HG03045 (cell line): ENCODE measurements at regions not wholly inside any gene's neighbourhood (a gene's known extent, or its start where the extent isn't known, plus 50 kb on each side); places are given as distances from the start of the nearest gene placed in this dataset.

Experiments
- ATAC-seq: cut with Tn5 transposase; IDR thresholded peaks from one replicate; pipeline ENCODE4 v1.9.1; 2021; ENCODE audit warnings: mild to moderate bottlenecking, moderate library complexity; ENCODE audit not compliant: unreplicated experiment

DNA sequence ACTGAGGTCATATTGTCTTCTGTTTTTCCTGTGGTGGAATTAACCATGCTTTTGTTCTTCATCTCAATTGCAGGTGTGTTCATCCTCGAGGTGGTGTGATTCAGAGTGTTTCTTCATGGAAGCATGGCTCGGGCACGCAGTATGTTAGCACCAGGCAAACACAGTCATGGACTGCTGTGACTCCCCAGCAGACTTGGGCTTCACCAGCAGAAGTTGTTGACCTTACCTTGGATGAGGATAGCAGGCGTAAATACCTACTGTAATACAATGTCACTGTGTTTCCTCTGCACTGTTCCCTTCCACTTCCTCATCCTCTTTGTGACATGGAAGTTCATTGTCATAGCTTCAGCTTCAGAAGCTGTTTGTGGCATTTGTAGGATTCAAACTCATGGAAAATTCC, 158.7 kb downstream of the HAUS1 start:
- no peak for ATAC-seq

DNA sequence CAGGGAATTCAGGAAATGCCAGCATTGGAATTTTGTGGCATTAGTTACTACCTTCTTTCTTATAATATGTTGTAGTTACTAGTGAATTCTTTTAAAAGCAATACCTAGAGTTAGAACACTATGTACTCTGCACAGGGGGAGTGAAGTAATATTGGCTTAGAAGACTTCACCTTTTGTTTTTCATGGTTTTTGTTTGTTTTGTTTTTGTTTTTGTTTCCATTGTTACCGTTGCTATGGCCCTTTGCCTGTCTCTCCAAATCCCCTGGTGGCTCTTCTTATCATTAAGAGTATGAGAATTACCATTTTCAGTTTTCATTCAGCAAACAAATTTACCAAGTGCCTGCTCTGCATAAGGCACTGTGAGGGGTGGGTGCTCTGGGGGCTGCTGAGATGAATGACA, 160.1 kb downstream of the HAUS1 start:
- ATAC-seq, result no peak

DNA sequence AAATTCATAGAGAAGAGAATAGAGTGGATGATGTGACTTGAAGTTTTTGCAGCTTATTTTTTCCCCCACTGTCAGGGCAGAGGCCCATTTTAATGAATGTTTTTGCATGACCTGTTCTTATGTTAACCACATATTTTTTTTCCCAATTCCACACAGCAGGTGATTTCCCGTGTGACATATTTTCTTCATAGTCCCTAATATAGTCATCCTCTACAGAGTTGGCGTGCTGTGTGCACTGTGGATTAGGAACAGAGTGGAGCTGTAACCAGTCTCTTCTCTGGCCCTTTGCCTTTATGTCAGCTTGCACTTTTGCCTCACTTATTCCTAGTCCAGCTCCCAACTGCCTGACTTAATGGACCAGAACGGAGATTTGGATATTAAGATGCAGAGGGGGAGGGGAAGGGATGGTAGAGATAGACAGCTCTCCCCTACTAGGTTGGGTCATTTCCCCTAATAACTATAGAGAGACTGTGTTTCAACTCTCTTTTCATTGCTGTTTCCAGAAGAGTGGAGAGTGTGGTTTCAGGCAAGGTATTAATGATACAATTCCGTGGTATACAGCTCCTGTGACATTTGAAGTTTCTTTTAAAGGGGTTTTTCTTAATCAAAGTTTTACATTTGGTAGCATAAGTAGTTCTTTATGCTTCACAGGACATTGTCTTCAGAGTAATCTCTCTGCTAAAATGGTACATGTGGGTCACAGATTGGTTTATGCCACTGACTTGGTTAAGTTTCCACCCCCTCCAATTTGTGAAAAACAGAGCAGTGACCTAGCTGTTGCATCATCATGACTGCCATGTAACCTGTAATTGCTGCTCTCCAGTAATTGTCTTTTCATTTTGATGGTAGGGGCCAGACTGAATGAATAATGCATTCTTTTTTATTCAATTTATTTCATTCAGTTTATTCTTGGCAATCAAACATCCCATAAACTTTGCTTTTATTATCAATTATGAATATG, 161.3 kb downstream of the HAUS1 start:
- no peak for ATAC-seq

DNA sequence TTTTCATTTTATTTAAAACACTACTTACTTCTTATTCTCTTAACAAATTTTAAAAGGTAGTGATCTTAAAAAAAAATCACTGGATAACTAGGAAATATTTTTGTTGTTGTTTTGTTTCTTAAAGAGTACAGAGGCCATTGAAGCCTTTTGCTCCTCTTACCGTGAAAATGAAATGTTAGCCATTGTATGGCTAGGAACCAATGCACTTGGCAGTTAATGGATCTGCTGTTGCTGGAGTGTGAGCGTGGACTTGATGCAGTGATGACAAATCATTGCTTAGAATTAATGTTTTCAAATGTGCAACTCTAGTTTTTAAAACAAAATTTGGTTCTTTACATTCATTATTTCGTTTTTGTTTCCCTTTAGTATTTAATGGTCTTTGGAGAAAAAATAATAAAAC, 162.3 kb downstream of the HAUS1 start:
- no peak for ATAC-seq

DNA sequence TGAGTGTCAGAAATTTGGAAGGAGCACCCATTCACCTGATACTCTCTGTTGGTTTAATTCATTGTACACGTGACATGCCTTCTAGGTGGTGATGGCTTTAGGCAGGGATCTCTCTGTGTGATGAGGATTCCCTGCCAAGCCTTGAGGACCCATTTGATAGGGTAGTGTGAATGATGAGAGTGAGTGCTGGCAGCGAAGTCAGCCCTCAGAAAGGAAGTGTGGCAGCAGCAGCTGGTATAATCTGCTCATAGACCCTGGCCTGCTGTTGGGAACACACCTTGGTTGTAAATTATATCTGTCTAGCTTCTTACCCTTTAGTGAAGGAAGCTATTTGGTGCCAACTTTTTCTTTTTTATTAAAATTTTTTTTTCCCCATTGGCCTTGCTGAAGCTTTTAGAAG, 164.5 kb downstream of the HAUS1 start:
- no peak for ATAC-seq

DNA sequence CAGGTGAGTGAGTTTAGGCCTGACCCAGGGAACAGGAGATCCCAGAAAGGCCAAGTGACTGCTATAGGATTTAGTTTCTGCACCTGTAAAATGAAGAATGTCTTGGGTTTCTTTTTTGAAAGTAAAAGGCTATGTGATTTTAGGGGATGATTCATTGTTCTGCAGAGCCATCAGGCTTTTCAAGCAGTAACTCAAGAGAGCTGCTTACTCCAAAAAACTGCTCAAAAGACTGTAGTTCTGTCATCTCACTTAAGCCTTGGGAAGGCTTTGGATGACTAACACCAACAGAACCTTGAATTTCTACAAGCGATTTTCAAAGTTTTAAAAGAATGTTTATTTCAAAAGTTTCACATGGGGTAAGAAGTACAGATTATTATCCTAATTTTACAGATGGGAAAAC, 165.1 kb downstream of the HAUS1 start:
- no peak for ATAC-seq

DNA sequence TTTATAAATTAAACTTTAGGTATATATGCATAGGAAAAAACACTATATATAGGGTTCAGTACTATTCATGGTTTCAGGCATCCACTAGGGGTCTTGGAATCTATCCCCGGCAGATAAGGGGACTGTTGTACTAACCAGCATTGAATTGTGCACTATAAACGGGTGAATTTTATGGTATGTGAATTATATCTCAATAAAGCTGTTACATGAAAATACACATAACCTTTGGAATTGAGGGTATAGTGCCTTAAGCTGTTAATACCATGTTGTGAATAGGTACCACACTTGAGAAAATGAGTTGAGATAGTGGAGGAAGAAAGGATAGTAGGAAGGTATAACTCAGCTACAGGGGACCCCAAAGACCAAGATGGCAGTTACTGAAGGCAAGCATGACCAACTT, 167.3 kb downstream of the HAUS1 start:
- no peak for ATAC-seq

DNA sequence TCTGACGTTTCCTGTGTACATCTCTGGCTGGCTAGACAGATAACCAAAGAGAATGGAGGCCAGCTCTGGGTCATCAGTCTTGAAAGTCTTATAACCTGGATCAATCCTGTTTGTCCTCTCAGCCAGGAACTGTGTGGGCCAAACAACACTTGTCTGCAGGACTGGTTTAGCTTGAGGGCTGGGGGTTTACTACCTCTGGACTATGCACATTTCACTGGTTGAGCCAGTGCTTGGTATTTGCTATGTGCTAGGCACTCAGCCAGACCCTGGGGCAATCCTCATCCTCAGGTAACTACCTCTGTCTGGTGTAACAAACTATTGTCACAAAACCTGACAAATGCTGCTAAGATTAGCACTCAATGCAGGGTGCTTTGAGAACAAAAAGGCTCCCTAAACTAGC, 169.7 kb downstream of the HAUS1 start:
- ATAC-seq, result no peak

DNA sequence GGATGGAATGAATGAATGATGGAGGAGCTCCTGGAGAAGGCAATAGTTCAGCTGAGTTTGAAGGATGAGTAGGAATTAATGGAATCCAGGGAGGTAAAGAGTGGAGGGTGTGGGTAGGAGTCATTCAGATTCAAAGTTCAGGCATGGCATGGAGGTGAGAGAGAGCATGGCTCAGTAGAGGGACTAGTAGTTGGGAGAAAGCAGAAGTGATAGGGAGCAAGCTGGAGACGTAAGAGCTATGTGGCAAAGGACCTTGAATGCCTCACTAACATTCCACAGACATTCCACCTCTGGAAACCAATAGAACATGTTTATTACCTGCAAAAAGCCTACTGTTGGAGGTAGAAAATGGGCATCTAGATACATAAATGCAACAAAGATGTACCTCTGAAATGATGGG, 170.1 kb downstream of the HAUS1 start:
- ATAC-seq, result no peak

DNA sequence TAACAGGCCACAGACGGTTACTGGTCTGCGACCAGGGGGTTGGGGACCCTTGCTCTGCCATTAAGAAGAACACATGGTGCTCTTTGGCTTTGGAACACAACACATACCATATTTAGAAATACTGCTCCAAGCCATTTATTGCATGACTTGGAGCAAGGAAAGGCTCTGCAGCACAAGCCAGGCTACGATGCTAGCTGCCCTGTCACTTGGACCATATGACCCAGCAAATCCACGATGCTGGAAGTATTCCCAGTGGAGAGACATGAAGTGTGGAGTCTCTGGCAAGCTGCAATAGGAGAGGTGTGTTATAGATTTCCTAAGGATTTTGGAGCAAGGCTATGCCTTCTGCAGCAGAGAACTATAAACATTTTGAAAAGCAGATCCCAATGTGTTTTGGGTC, 171.2 kb downstream of the HAUS1 start:
- ATAC-seq, result no peak

DNA sequence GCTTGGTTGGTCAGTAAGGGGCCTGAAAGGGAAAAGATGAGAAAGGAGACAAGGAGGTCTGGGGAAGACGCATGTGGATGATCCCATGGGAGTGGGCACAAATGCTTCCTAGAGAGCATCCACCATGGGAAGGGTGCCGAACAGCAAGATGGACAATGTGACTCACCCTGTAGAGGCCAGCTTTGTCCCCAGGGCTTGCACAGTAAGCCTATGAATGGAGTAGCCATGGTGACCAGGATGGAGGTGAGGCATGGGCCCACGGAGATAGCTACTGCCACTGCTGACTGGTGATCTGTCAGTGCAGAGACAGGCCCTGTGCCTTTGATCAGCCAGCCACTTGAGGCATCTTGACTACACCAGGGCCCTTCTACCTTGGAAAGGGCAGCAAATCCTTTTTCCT, 172.6 kb downstream of the HAUS1 start:
- no peak for ATAC-seq

DNA sequence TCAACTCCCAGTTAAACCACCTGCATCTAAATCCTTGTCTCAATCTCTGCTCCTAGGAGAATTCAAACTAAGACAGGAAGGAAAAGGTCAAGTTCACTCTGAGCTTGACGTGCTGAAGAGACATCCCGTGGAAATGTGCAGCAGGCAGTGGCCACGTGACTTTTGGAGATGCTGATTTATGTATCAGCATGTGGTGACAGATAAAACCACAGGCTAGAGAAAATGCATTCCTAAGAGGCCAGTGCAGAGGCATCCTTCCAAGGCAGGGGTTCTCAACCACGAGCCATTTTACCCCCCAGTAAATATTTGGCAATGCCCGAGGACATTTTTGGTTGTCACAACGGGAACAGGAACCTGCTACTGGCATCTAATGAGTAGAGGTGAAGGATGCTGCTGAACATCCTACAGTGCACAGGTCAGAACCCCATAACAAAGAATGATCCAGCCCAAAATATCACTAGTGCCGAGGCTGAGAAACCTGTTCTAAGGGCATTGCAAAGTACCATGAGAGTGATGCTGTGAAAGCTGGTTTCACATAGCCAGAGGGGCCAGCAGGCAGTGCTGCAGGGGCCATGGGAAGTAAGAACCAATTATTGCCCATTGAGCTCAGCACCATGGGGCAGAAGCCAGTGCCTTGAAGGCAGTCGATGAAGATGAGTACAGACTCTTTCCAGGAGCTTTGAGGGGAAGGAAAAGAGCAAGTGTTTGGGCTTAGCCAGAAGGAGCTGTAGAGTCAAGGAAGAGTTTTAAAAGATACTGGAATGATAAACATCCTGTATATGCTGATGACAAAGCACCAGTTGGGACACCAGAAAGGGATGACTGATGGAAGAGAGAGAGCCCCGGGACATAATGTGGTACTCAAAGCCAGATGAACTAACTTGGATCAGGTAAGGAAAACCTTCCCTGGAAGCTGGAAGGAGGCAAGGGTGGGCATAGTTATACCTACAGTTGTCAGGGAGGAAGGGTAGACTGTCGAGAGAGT, 174.6 kb downstream of the HAUS1 start:
- ATAC-seq, result no peak

DNA sequence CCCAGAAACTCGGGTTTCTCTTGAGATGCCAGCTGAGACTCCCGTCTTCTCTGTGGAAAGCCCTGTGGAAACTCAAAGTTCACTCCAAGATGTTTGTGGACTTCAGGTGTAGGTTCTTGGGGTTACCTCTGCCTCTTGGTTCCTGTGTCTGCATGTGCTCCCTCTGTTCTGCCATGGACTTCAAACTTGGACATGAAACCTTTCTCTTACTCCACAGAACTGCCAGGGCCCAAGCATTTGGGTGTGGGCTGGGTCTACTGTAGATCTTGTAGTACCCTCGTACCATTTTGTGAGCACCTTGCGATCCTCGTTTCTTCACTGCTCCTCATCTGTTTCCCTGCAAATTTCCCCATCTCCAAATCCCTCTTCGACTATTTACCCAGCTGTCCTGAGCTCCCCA, 175.5 kb downstream of the HAUS1 start:
- no peak for ATAC-seq

DNA sequence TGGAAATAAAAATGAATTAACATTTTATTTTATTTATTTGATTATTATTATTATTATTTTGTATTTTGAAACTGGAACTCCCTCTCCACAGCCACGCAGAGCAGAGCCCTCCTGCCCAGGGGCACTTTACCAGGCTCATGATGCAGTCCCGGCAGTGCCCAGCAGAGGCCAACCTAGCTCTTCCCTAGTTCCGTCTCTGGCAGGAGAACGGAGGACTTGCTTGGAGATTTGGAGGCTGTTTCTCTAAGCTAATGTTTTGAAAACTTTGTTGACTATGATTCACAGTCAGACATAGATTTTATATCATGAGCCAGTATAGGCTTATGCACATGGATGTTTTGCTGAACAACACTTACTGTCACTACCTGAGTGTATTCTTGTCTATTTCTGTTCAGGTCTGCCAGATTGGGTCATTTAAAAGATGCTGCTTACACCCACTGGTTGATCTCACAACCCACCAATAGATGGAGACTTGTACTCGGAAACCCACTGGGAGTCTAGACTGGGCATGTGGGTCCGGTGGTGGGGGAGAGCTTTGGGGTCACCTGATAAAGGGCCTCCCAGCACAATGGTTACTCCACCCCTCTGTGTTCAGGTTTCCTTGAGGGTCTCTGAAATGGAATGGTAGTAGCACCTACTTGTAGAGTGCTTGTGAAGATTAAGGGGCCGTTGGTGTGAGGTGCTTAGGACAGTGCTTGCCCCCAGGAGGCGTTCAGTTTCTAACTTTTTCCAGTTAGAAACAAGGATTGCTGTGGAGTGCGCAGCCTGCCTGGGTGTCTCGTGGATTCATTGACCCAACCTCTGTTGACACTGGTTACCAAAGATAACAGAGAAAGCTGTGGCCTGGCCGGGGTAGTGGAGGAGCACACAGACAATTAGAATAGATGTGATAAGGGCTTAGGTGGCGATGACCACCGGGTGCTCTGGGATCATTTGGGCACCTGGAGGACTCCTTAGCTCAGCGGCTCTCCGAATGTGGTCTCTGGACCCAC, 177.3 kb downstream of the HAUS1 start:
- ATAC-seq, result peak; percentile 61

DNA sequence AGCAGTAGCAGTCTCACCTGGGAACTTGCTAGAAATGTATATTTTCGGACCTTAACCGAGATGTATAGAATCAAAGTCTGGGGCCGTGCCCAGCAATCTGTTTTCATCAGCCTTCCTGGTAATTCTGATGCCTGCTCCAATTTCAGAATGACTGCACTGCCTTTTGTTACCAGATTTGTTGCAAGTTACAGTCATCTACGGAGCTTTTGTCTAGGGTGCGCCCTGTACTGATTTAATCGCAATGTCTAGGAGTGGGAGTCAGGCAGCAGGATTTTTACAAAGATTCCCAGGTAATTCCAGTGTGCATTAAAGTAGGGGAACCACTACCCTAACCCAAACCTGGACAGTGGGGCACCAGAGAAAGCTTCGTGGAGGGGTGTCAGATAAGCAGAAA, 178.0 kb downstream of the HAUS1 start:
- ATAC-seq, result no peak

DNA sequence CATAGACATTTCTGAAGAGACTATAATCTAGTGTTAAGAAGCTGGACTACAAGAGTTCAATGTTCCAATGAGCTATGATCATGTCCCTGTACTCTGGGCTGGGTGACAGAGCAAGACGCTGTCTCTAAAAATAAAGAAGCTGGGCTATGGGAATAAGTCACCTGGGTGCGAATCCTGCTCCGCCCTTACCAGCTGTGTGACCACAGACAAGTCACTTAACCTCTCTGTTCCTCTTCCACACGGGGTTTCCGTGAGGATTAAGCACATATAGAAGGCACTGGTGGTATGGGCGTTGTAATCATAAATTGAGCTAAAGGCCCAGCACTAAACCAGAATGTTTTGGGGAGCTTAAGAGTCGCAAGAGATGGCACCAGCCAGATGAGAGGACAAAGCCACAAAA, 178.5 kb downstream of the HAUS1 start:
- no peak for ATAC-seq

DNA sequence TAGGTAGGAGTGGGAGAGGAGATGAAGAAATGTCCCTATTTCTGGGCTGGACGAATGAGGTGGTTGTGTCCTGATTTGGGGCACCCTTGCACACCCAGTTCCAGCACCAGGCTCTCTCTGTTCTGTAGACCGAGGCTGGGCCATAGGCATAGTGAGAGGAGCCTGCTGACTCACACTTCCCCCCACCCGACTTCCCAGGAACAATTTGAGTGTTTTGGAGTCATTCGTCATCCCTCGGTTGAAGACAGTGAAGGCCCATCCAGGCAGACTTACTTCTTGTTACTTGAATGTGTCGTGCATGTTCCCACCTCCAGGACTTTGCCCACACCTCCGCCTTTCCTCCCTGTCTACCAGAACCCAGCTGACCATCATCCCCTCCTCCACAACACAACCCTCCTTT, 179.1 kb downstream of the HAUS1 start:
- no peak for ATAC-seq

DNA sequence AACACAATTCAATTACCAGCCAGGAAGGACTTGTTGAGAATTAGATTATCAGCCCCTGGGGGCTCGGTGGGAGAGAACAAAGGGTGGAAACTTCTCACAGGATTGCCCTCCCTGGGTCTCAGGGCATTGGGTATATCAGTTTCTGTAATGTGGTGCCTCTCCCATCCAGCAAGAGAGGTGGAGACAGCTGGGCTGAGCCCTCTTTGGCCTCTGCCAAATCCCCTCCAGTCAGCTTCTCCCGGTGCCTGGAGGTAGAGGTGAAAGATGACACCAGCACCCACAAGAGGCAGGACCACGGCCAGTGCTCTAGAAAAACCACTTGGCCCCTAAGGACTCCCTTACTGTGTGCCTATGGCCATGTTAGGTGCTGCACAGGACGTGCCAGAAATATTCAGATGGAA, 179.7 kb downstream of the HAUS1 start:
- no peak for ATAC-seq

DNA sequence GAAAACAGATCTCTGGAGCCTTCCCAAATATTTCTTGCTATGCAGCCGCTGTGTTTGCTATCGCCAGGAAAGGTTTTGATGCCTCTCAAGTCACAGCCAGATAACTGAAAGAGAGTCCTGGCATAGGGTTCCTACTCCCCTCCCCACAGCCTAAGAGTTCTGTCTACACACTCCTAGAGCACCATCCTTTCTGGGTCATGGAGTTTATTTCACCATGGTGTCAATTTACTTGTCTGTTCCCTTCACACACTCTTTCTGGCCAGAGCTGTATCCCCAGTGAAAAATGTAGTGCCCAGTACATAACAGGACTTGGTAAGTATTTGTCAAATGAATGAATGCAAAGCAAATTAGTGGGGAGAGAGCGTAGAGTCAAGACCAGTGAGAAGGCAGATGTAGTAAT, 185.3 kb downstream of the HAUS1 start:
- ATAC-seq, result no peak

DNA sequence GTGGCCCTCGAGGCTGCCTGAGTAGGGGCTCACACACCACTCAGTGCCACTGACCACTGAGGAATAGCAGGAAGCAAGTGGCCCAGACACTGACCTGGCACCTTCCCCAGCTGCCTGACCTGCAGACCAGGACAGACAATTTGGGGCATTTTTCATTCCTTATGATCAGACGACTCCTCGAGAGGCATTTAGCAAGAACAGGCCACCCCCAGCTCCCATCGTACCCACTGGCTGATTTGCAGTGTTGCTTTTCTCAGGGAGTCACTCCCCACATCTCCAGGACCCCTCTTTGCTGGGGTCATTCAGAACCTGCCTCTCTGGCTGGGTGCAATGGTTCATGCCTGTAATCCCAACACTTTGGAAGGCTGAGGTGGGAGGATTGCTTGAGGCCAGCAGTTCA, 185.7 kb downstream of the HAUS1 start:
- no peak for ATAC-seq
